MM.1S (cell line): ENCODE measurements at regions not wholly inside any gene's neighbourhood (a gene's known extent, or its start where the extent isn't known, plus 50 kb on each side); places are given as distances from the start of the nearest gene placed in this dataset.

Source experiments
- DNase-seq: peaks from one replicate; pipeline ENCODE4 v3.0.0-alpha.2; 2015
- H2AFZ ChIP-seq: fragments of 300-600 bp; sonication (generic); 2 replicates; pipeline ENCODE4 v1.6.0; 2016; ENCODE audit warnings: antibody characterized with exemption, low read length
- H3F3A ChIP-seq: fragments of 300-600 bp; sonication (generic); 2 replicates; pipeline ENCODE4 v1.6.1; 2016; ENCODE audit warnings: mild to moderate bottlenecking, antibody characterized with exemption, low read length, moderate library complexity, mixed read lengths; ENCODE audit not compliant: insufficient read depth
- H3K27ac ChIP-seq: fragments of 300-600 bp; sonication (generic); 2 replicates; pipeline ENCODE4 v1.5.1; 2016; ENCODE audit warnings: mild to moderate bottlenecking, low read length
- H3K27me3 ChIP-seq: fragments of 300-600 bp; sonication (generic); replicated peaks from 2 replicates; pipeline ENCODE4 v1.6.0; 2016; ENCODE audit warnings: low read length; ENCODE audit not compliant: insufficient read depth
- H3K36me3 ChIP-seq: fragments of 300-600 bp; sonication (generic); replicated peaks from 2 replicates; pipeline ENCODE4 v1.6.1; 2016; ENCODE audit warnings: mild to moderate bottlenecking, low read length, mixed read lengths; ENCODE audit not compliant: insufficient read depth
- H3K4me1 ChIP-seq: fragments of 300-600 bp; sonication (generic); 2 replicates; pipeline ENCODE4 v1.6.1; 2016; ENCODE audit warnings: low read length, mixed read lengths
- H3K4me2 ChIP-seq: fragments of 300-600 bp; sonication (generic); 2 replicates; pipeline ENCODE4 v1.6.0; 2016; ENCODE audit warnings: low read depth, low read length
- H3K4me3 ChIP-seq: fragments of 300-600 bp; sonication (generic); 2 replicates; pipeline ENCODE4 v1.5.1; 2016; ENCODE audit warnings: low read length, mixed read lengths
- H3K79me2 ChIP-seq: fragments of 300-600 bp; sonication (generic); 2 replicates; pipeline ENCODE4 v1.6.1; 2016; ENCODE audit warnings: mixed run types, low read length, mixed read lengths
- H3K9ac ChIP-seq: fragments of 300-600 bp; sonication (generic); 2 replicates; pipeline ENCODE4 v1.6.1; 2016; ENCODE audit warnings: low read length, mixed read lengths
- H3K9me2 ChIP-seq: fragments of 300-600 bp; sonication (generic); replicated peaks from 2 replicates; pipeline ENCODE4 v1.6.1; 2016; ENCODE audit warnings: mild to moderate bottlenecking, low read length, mixed read lengths; ENCODE audit not compliant: insufficient read depth
- H3K9me3 ChIP-seq: fragments of 300-600 bp; sonication (generic); replicated peaks from 2 replicates; pipeline ENCODE4 v1.6.1; 2016; ENCODE audit warnings: mild to moderate bottlenecking, low read length, mixed read lengths; ENCODE audit not compliant: insufficient read depth
- H4K20me1 ChIP-seq: fragments of 300-600 bp; sonication (generic); 2 replicates; pipeline ENCODE4 v1.6.1; 2016; ENCODE audit warnings: mild to moderate bottlenecking, low read length, moderate library complexity, mixed read lengths; ENCODE audit not compliant: insufficient read depth
- CTCF ChIP-seq: fragments of 300-600 bp; sonication (generic); IDR thresholded peaks from 2 replicates; pipeline ENCODE4 v1.5.1; 2016; ENCODE audit warnings: antibody characterized with exemption, low read length, mixed read lengths
- EZH2 ChIP-seq: fragments of 300-600 bp; sonication (generic); optimal IDR thresholded peaks from 2 replicates; pipeline ENCODE3; 2017; ENCODE audit warnings: low read depth, mild to moderate bottlenecking, antibody characterized with exemption, low read length, mixed read lengths
- EZH2phosphoT487 ChIP-seq: fragments of 300-600 bp; sonication (generic); IDR thresholded peaks from 2 replicates; pipeline ENCODE4 v1.6.1; 2018; ENCODE audit warnings: antibody characterized with exemption, low read length

- no peak overlapping the region for H3K4me2 ChIP-seq
- no peaks in the 10 kb centered on the region for H3K9me2 ChIP-seq
- peaks cover 34% of the 10 kb centered on the region for H3K79me2 ChIP-seq
- H3K9ac ChIP-seq: no peak overlapping the region
- no peak overlapping the region for H2AFZ ChIP-seq
- no peak overlapping the region for H3K27ac ChIP-seq
- H3K4me3 ChIP-seq: no peak overlapping the region
- no peaks in the 10 kb centered on the region for H3K9me3 ChIP-seq
- no peaks in the 10 kb centered on the region for H3K27me3 ChIP-seq
- no peak for DNase-seq
- H4K20me1 ChIP-seq: no peaks in the 10 kb centered on the region
- no peaks in the 10 kb centered on the region for H3K36me3 ChIP-seq
- H3K4me1 ChIP-seq: peaks cover 25% of the 10 kb centered on the region
- TF ChIP-seq EZH2phosphoT487 (no peak), EZH2 (no peak), CTCF (no peak)
- no peaks in the 10 kb centered on the region for H3F3A ChIP-seq
These were observed 180.3 kb upstream of the E2F8 start for GRCh38 chr11:19420868-19421533.

GRCh38 chr11:19419808-19420207, 179.1 kb upstream of the E2F8 start:
- Histone ChIP-seq H3K9ac (no peak overlapping the region), H4K20me1 (no peaks in the 10 kb centered on the region), H3K4me1 (peaks cover 19% of the 10 kb centered on the region), H3K4me2 (no peak overlapping the region), H3K36me3 (no peaks in the 10 kb centered on the region), H3K27me3 (no peaks in the 10 kb centered on the region), H3K9me3 (no peaks in the 10 kb centered on the region), H3K4me3 (no peak overlapping the region), H3K27ac (no peak overlapping the region), H3K9me2 (no peaks in the 10 kb centered on the region), H2AFZ (no peak overlapping the region), H3F3A (no peaks in the 10 kb centered on the region), H3K79me2 (peaks cover 25% of the 10 kb centered on the region; the same call in 1 of the 2 replicates)
- TF ChIP-seq EZH2 (no peak), CTCF (no peak), EZH2phosphoT487 (no peak)
- no peak for DNase-seq

- Histone ChIP-seq H4K20me1 (no peaks in the 10 kb centered on the region), H3K36me3 (no peaks in the 10 kb centered on the region), H3K9me3 (no peaks in the 10 kb centered on the region), H3K79me2 (peaks cover 22% of the 10 kb centered on the region; the same call in 1 of the 2 replicates), H3K9ac (no peak overlapping the region), H2AFZ (no peak overlapping the region), H3K27ac (no peak overlapping the region), H3F3A (no peaks in the 10 kb centered on the region), H3K9me2 (no peaks in the 10 kb centered on the region), H3K4me1 (peaks cover 19% of the 10 kb centered on the region), H3K4me3 (no peak overlapping the region), H3K4me2 (no peak overlapping the region), H3K27me3 (no peaks in the 10 kb centered on the region)
- no peak for DNase-seq
- no peak for TF ChIP-seq CTCF
- TF ChIP-seq EZH2: no peak
- no peak for TF ChIP-seq EZH2phosphoT487
These were observed 178.4 kb upstream of the E2F8 start for GRCh38 chr11:19419021-19419750.
